ENCODE measurements at regions not wholly inside any gene's neighbourhood (a gene's known extent, or its start where the extent isn't known, plus 50 kb on each side); places are given as distances from the start of the nearest gene placed in this dataset.

- DNase-seq (ENCODE audit: low spot score): no peak
- H3K27ac ChIP-seq: no peak overlapping the region
- H3K4me3 ChIP-seq: no peak overlapping the region
- H3K36me3 ChIP-seq: no peaks in the 10 kb centered on the region
- H3K9me3 ChIP-seq: peaks cover 0 to 4% of the 10 kb centered on the region in 2 donors
- H3K4me1 ChIP-seq: no peaks in the 10 kb centered on the region
- no peaks in the 10 kb centered on the region for H3K27me3 ChIP-seq
- no peak for TF ChIP-seq CTCF (IDR thresholded peaks at IDR 0.05)
Observed at GRCh38 chr20:51233345-51233744, 210.4 kb upstream of the KCNG1 start.

GRCh38 chr20:51230727-51231126, 207.8 kb upstream of the KCNG1 start:
- H3K4me3 ChIP-seq: no peak overlapping the region
- H3K4me1 ChIP-seq: no peaks in the 10 kb centered on the region
- H3K27me3 ChIP-seq: no peaks in the 10 kb centered on the region
- peaks cover 0 to 4% of the 10 kb centered on the region in 2 donors for H3K9me3 ChIP-seq
- H3K27ac ChIP-seq: no peak overlapping the region
- no peak for DNase-seq (ENCODE audit: low spot score)
- no peaks in the 10 kb centered on the region for H3K36me3 ChIP-seq
- TF ChIP-seq CTCF (IDR thresholded peaks at IDR 0.05): no peak

GRCh38 chr20:51228763-51229162, 205.9 kb upstream of the KCNG1 start:
- Histone ChIP-seq H3K4me1 (no peaks in the 10 kb centered on the region), H3K27me3 (no peaks in the 10 kb centered on the region), H3K9me3 (peaks cover 0 to 2% of the 10 kb centered on the region in 2 donors), H3K36me3 (no peaks in the 10 kb centered on the region), H3K4me3 (no peak overlapping the region), H3K27ac (no peak overlapping the region)
- no peak for TF ChIP-seq CTCF (IDR thresholded peaks at IDR 0.05)
- DNase-seq (ENCODE audit: low spot score): no peak

GRCh38 chr20:51227744-51228143, 204.8 kb upstream of the KCNG1 start:
- DNase-seq (ENCODE audit: low spot score): no peak
- H3K4me3 ChIP-seq: no peak overlapping the region
- no peak for TF ChIP-seq CTCF (IDR thresholded peaks at IDR 0.05)
- H3K9me3 ChIP-seq: no peaks in the 10 kb centered on the region
- H3K27me3 ChIP-seq: no peaks in the 10 kb centered on the region
- no peaks in the 10 kb centered on the region for H3K4me1 ChIP-seq
- H3K27ac ChIP-seq: no peak overlapping the region
- no peaks in the 10 kb centered on the region for H3K36me3 ChIP-seq

GRCh38 chr20:51223183-51223720, 200.3 kb upstream of the KCNG1 start:
- no peak for TF ChIP-seq CTCF (IDR thresholded peaks at IDR 0.05)
- Histone ChIP-seq H3K4me1 (no peaks in the 10 kb centered on the region), H3K4me3 (no peak overlapping the region), H3K9me3 (no peaks in the 10 kb centered on the region), H3K27me3 (no peaks in the 10 kb centered on the region), H3K36me3 (no peaks in the 10 kb centered on the region), H3K27ac (no peak overlapping the region)
- no peak for DNase-seq (ENCODE audit: low spot score)

- no peak for TF ChIP-seq CTCF (IDR thresholded peaks at IDR 0.05)
- Histone ChIP-seq H3K27me3 (no peaks in the 10 kb centered on the region), H3K9me3 (no peaks in the 10 kb centered on the region), H3K36me3 (no peaks in the 10 kb centered on the region), H3K4me1 (no peaks in the 10 kb centered on the region), H3K27ac (no peak overlapping the region), H3K4me3 (no peak overlapping the region)
- DNase-seq (ENCODE audit: low spot score): no peak
Observed at GRCh38 chr20:51221791-51222408, 199.0 kb upstream of the KCNG1 start.

Measured in right atrium auricular region (tissue), 2 donors.